ENCODE measurements at regions not wholly inside any gene's neighbourhood (a gene's known extent, or its start where the extent isn't known, plus 50 kb on each side); places are given as distances from the start of the nearest gene placed in this dataset.
"Not testable (repeated sequence)": the region's sequence is repeated elsewhere in the genome, so short reads cannot be mapped to it uniquely, and the experiment has no call there.

GRCh38 chr20:23141450-23142161, 55.5 kb upstream of the CD93 start:
- Histone ChIP-seq H3K36me3 (no peaks in the 10 kb centered on the region), H3K4me1 (peaks cover 0 to 32% of the 10 kb centered on the region in 2 donors), H3K27ac (peak overlapping the region in 1 of 2 donors; percentile 73), H3K9me3 (no peaks in the 10 kb centered on the region), H3K4me3 (no peak overlapping the region), H3K27me3 (no peaks in the 10 kb centered on the region)
- no peak for DNase-seq (ENCODE audit: low spot score)
- TF ChIP-seq CTCF (IDR thresholded peaks at IDR 0.05): no peak

DNA sequence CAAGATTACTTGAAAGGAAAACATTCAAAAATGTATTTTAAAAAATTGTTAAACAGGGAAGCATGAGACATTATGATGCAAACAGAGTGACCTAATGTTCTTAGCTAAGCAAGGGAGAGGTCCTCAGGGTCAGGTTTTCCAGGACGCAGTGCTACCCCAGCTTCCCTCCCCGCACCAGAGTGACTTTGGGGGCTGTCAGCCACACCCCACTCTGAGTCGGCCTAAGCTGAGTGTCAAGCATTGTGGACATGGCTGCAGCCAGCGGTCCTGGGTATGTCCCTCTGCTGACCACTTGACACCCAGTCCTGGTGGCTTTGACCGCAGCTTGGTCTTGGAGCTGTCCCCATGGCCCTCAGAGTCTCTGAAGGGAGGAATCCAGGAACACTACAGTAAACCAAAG, 54.9 kb upstream of the CD93 start:
- H3K4me1 ChIP-seq: peaks cover 0 to 32% of the 10 kb centered on the region in 2 donors
- no peaks in the 10 kb centered on the region for H3K27me3 ChIP-seq
- H3K9me3 ChIP-seq: no peaks in the 10 kb centered on the region
- H3K27ac ChIP-seq: no peak overlapping the region
- H3K4me3 ChIP-seq: no peak overlapping the region
- no peak for TF ChIP-seq CTCF (IDR thresholded peaks at IDR 0.05)
- no peak for DNase-seq (ENCODE audit: low spot score)
- H3K36me3 ChIP-seq: no peaks in the 10 kb centered on the region

DNA sequence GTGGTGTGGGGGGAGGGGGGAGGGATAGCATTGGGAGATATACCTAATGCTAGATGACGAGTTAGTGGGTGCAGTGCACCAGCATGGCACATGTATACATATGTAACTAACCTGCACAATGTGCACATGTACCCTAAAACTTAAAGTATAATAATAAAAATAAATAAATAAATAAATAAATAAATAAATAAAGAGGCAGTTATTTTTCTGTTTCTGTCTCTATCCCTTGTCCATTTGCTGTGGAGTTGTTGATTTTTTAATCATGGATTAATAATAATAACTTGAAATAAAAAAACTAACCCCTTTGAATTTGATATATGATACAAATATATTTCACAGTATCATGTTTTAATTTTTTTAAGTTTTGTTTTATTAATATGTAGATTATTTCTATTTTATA, 53.9 kb upstream of the CD93 start:
- H3K9me3 ChIP-seq; DNase-seq (ENCODE audit: low spot score); H3K27ac ChIP-seq; H3K36me3 ChIP-seq; H3K27me3 ChIP-seq; H3K4me3 ChIP-seq: not testable (repeated sequence)
- H3K4me1 ChIP-seq: peaks cover 0 to 28% of the 10 kb centered on the region in 2 donors

- Histone ChIP-seq H3K27me3 (no peaks in the 10 kb centered on the region), H3K27ac (no peak overlapping the region), H3K36me3 (no peaks in the 10 kb centered on the region), H3K9me3 (no peaks in the 10 kb centered on the region), H3K4me3 (no peak overlapping the region), H3K4me1 (peaks cover 0 to 25% of the 10 kb centered on the region in 2 donors)
- DNase-seq (ENCODE audit: low spot score): no peak
- TF ChIP-seq CTCF (IDR thresholded peaks at IDR 0.05): no peak
These were observed 53.4 kb upstream of the CD93 start for GRCh38 chr20:23139524-23139923.

DNA sequence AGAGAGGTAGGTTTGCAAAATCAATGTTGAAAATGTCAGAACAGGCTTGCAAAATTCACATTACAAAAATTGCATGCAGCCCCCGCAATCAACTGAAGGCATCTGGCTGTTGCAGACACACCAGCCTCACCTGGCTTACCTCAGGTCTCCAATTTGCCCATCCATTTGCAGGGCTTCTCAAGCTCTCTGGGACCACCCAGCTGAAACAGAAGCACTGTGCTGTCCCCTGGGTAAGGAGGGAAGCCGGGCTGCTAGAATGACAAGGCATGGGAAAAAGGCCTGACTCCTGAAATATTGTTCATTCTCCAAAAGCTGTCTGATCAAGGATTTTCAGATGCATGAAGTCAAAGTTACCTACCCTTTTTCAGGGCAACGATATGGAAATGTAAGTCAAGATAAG, 52.6 kb upstream of the CD93 start:
- peaks cover 0 to 25% of the 10 kb centered on the region in 2 donors for H3K4me1 ChIP-seq

GRCh38 chr20:23138226-23138625, 52.1 kb upstream of the CD93 start:
- peaks cover 0 to 25% of the 10 kb centered on the region in 2 donors for H3K4me1 ChIP-seq
- no peak overlapping the region for H3K4me3 ChIP-seq
- TF ChIP-seq CTCF (IDR thresholded peaks at IDR 0.05): no peak

More for the DNA sequence above, 52.6 kb upstream of the CD93 start:
- DNase-seq (ENCODE audit: low spot score): no peak
- Histone ChIP-seq H3K27me3 (no peaks in the 10 kb centered on the region), H3K4me3 (no peak overlapping the region), H3K36me3 (no peaks in the 10 kb centered on the region), H3K9me3 (no peaks in the 10 kb centered on the region), H3K27ac (no peak overlapping the region)
- no peak for TF ChIP-seq CTCF (IDR thresholded peaks at IDR 0.05)

More at GRCh38 chr20:23138226-23138625, 52.1 kb upstream of the CD93 start:
- no peaks in the 10 kb centered on the region for H3K27me3 ChIP-seq
- no peak overlapping the region for H3K27ac ChIP-seq
- no peaks in the 10 kb centered on the region for H3K36me3 ChIP-seq
- no peaks in the 10 kb centered on the region for H3K9me3 ChIP-seq
- no peak for DNase-seq (ENCODE audit: low spot score)

All from right atrium auricular region (tissue), 2 donors.